Adrenal gland (tissue), 5 donors: ENCODE measurements at regions not wholly inside any gene's neighbourhood (a gene's known extent, or its start where the extent isn't known, plus 50 kb on each side); places are given as distances from the start of the nearest gene placed in this dataset.

Experiments used
- POLR2A ChIP-seq, 2 donors: fragments of 450-650 bp; IDR thresholded peaks; one replicate each; pipeline ENCODE4 v1.6.1; 2017; ENCODE audit warnings: antibody characterized with exemption in 2 of 2, mild to moderate bottlenecking in 2 of 2, moderate library complexity in 1 of 2
- TF ChIP-seq, protein P1 (sequence below), 6 experiments: fragments of 450-650 bp in 4 of 6; fragments of 200-600 bp in 2 of 6; sonication (generic) in 1 of 6; IDR thresholded peaks; 1 replicate in 5 of 6; 2 replicates in 1 of 6; pipeline versions ENCODE4 v1.5.1 to v1.8.0; 2016 to 2021; ENCODE audit warnings: antibody characterized with exemption in 6 of 6, mild to moderate bottlenecking in 2 of 6, moderate library complexity in 1 of 6
- donor health status: DM: no; HTN: no; CAD: no.

DNA sequence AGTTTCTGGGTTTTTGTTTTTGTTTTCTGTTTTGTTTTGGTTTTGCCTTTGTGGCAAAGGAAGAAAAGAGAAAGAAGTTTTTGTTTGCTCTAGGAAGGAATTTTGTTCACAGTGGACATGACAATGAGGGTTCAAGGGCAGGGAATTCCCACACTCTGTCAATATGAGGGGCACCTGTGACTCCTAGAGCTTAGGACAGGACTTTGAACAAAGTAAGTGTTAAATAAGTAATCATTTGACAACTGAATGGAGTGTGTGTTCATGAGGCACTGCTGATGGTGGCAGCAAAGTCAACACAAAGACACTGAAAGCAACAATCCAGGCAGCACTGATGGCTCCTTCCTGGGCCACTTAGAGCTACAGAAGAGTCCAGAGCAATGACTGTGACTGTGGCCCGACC, 1381.1 kb upstream of the LRRTM3 start:
- TF ChIP-seq POLR2A (IDR thresholded peaks at IDR 0.05): no peak
- TF ChIP-seq, protein P1, sequence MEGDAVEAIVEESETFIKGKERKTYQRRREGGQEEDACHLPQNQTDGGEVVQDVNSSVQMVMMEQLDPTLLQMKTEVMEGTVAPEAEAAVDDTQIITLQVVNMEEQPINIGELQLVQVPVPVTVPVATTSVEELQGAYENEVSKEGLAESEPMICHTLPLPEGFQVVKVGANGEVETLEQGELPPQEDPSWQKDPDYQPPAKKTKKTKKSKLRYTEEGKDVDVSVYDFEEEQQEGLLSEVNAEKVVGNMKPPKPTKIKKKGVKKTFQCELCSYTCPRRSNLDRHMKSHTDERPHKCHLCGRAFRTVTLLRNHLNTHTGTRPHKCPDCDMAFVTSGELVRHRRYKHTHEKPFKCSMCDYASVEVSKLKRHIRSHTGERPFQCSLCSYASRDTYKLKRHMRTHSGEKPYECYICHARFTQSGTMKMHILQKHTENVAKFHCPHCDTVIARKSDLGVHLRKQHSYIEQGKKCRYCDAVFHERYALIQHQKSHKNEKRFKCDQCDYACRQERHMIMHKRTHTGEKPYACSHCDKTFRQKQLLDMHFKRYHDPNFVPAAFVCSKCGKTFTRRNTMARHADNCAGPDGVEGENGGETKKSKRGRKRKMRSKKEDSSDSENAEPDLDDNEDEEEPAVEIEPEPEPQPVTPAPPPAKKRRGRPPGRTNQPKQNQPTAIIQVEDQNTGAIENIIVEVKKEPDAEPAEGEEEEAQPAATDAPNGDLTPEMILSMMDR (IDR thresholded peaks at IDR 0.05): no peak
